ENCODE measurements at regions not wholly inside any gene's neighbourhood (a gene's known extent, or its start where the extent isn't known, plus 50 kb on each side); places are given as distances from the start of the nearest gene placed in this dataset.

DNA sequence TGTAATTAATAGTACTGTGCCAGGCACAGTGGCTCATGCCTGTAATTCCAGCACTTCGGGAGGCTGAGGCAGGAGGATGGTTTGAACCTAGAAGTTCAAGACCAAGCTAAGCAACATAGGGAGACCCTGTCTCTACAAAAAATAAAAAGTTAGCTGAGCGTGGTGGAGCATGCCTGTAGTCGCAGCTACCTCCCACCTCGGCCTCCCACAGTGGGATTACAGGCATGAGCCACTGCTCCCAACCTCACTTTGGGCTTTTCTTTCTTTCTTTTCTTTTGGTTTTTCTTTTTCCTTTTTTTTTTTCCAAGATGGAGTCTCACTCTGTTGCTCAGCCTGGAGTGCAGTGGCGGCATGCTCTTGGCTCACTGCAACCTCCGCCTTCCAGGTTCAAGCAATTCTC, 137.8 kb downstream of the MRM1 start:
- no peak for TF ChIP-seq ZFP3 (CRISPR knock-in tag; IDR thresholded peaks at IDR 0.05)
- no peak for TF ChIP-seq ESRRG (CRISPR knock-in tag; IDR thresholded peaks at IDR 0.05)
- no peak for TF ChIP-seq SNAI2 (CRISPR knock-in tag; IDR thresholded peaks at IDR 0.05)
- TF ChIP-seq ZC3H10 (CRISPR knock-in tag; IDR thresholded peaks at IDR 0.05): no peak
- no peak for TF ChIP-seq ZFP30 (CRISPR knock-in tag; IDR thresholded peaks at IDR 0.05)
- TF ChIP-seq ARNTL (CRISPR knock-in tag; IDR thresholded peaks at IDR 0.05; ENCODE audit: borderline replicate concordance, low read depth): no peak
- TF ChIP-seq, protein P1, sequence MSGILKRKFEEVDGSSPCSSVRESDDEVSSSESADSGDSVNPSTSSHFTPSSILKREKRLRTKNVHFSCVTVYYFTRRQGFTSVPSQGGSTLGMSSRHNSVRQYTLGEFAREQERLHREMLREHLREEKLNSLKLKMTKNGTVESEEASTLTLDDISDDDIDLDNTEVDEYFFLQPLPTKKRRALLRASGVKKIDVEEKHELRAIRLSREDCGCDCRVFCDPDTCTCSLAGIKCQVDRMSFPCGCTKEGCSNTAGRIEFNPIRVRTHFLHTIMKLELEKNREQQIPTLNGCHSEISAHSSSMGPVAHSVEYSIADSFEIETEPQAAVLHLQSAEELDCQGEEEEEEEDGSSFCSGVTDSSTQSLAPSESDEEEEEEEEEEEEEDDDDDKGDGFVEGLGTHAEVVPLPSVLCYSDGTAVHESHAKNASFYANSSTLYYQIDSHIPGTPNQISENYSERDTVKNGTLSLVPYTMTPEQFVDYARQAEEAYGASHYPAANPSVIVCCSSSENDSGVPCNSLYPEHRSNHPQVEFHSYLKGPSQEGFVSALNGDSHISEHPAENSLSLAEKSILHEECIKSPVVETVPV (CRISPR knock-in tag; IDR thresholded peaks at IDR 0.05): no peak
- TF ChIP-seq, protein P2, sequence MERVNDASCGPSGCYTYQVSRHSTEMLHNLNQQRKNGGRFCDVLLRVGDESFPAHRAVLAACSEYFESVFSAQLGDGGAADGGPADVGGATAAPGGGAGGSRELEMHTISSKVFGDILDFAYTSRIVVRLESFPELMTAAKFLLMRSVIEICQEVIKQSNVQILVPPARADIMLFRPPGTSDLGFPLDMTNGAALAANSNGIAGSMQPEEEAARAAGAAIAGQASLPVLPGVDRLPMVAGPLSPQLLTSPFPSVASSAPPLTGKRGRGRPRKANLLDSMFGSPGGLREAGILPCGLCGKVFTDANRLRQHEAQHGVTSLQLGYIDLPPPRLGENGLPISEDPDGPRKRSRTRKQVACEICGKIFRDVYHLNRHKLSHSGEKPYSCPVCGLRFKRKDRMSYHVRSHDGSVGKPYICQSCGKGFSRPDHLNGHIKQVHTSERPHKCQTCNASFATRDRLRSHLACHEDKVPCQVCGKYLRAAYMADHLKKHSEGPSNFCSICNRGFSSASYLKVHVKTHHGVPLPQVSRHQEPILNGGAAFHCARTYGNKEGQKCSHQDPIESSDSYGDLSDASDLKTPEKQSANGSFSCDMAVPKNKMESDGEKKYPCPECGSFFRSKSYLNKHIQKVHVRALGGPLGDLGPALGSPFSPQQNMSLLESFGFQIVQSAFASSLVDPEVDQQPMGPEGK (CRISPR knock-in tag; IDR thresholded peaks at IDR 0.05; ENCODE audit: borderline replicate concordance): no peak
